ENCODE measurements at regions not wholly inside any gene's neighbourhood (a gene's known extent, or its start where the extent isn't known, plus 50 kb on each side); places are given as distances from the start of the nearest gene placed in this dataset.

- TF ChIP-seq MAX (IDR thresholded peaks at IDR 0.05; ENCODE audit: low read depth, low read length): no peak
- no peak for TF ChIP-seq CTCF (IDR thresholded peaks at IDR 0.05; ENCODE audit: low read depth, low read length)
Observed at GRCh38 chr5:29885595-29885994, 1307.9 kb upstream of the CDH6 start.
